ENCODE measurements at regions not wholly inside any gene's neighbourhood (a gene's known extent, or its start where the extent isn't known, plus 50 kb on each side); places are given as distances from the start of the nearest gene placed in this dataset.

DNA sequence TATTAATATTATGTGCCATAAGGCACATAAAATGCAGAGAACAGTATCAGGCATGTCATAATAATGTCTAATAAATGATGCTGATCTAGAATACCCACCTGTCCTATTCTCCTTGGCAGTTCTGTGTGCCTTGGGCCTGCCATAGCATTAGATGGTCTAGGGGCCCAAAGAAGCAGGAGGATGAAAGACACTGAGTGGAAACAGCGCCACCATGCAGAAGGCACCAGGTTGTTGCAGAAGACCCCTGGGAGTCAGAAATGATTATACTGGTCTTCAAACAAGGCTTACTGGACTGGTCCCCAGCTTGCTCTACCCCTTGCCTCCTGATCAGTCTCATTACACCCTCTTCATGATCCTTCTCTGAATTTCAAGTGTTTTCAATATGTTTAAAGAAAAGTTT is 353.3 kb downstream of the GRIN2B start:
- H3K4me1 ChIP-seq (ENCODE audit: control insufficient read depth, insufficient read depth, low read length), result no peaks in the 10 kb centered on the region
- no peak overlapping the region for H3K4me2 ChIP-seq (ENCODE audit: control insufficient read depth, insufficient read depth)
- no peak overlapping the region for H3K4me3 ChIP-seq
- TF ChIP-seq KLF5 (IDR thresholded peaks at IDR 0.05; ENCODE audit: partially characterized antibody) (no peak), EZH2 (IDR thresholded peaks at IDR 0.05; ENCODE audit: borderline replicate concordance, control insufficient read depth, low read depth, low read length) (no peak)
- intact Hi-C loops (cut with micrococcal nuclease; ENCODE audit: unreplicated experiment) (no loop called here), in situ Hi-C loops (cut with MboI) (no loop called here)
- 59% methylated on average over 1 of the region's 1 CpG for WGBS (ENCODE audit: insufficient coverage, insufficient replicate concordance, low lambda C conversion rate, missing lambda C conversion rate)
- FAIRE-seq (no peak), ATAC-seq (no peak), DNase-seq (ENCODE audit: low read depth, low spot score) (no peak)
- no peaks in the 10 kb centered on the region; the same call in 2 of the 3 replicates for H3K9me3 ChIP-seq (replicated peaks; ENCODE audit: control insufficient read depth, insufficient read depth, low read length)
- SMC1A ChIA-PET (ENCODE audit: uncharacterized antibody, unreplicated experiment), result interaction anchor here (0.7 to 2.8 kb wide), 6 partner anchors 9 to 539 kb away, joined by 3 to 8 read pairs (median 4); no protein-coding TSS in a partner anchor
- RAD21 ChIA-PET (ENCODE audit: unreplicated experiment), result interaction anchor here (1.0 kb wide), 1 partner anchor 39 kb away, joined by 3 read pairs; no protein-coding TSS in a partner anchor
- POLR2A ChIA-PET, result no interaction called here
- H3K36me3 ChIP-seq (ENCODE audit: control insufficient read depth in 2 of 2, insufficient read depth in 2 of 2, low read length in 1 of 2), result no peaks in the 10 kb centered on the region
- H3K9ac ChIP-seq (ENCODE audit: control insufficient read depth, insufficient read depth, low read length), result no peak overlapping the region
- H2AFZ ChIP-seq (ENCODE audit: control insufficient read depth, low read depth, low read length), result no peak overlapping the region
- no TSS peak for BruUV-seq (replicated peaks)
- H3K27ac ChIP-seq (ENCODE audit: control insufficient read depth, insufficient read depth), result no peak overlapping the region
- CTCF ChIA-PET, result interaction anchor here (1.0 to 1.7 kb wide), 6 partner anchors 14 to 92 kb away, joined by 3 to 7 read pairs (median 3); no protein-coding TSS in a partner anchor
- H3K79me2 ChIP-seq (ENCODE audit: control insufficient read depth, insufficient read depth, low read length), result no peaks in the 10 kb centered on the region
- no peaks in the 10 kb centered on the region for H4K20me1 ChIP-seq (ENCODE audit: control insufficient read depth, insufficient read depth)
- H3K27me3 ChIP-seq (replicated peaks in 1 of 2; ENCODE audit: control insufficient read depth in 2 of 2, insufficient read depth in 2 of 2, low read length in 1 of 2), result no peaks in the 10 kb centered on the region; a peak in 3 of 4 replicates

DNA sequence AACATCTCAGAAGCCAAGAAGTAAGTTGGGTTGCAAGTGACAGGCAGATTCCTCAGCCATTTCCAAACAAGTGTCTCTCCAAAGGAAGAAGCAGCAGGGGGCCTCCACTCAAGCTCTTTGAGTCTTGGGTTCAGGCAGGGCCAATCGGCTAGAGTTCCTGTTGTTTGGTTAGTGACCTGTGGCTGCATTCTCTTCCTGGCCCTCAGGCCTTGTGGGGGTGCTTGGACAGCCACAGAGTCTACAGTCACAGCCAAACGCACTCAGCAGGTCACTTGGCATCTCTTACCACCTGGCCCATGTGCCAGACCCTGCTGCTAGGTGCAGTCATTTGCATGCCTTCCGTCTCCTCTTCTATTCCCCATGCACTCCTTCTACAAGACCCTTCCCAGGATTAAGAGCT is 353.9 kb downstream of the GRIN2B start:
- no TSS peak for BruUV-seq (replicated peaks)
- RAD21 ChIA-PET (ENCODE audit: unreplicated experiment), result no interaction called here
- no peak overlapping the region for H2AFZ ChIP-seq (ENCODE audit: control insufficient read depth, low read depth, low read length)
- no peaks in the 10 kb centered on the region for H3K4me1 ChIP-seq (ENCODE audit: control insufficient read depth, insufficient read depth, low read length)
- H3K4me2 ChIP-seq (ENCODE audit: control insufficient read depth, insufficient read depth), result no peak overlapping the region
- no peaks in the 10 kb centered on the region for H3K36me3 ChIP-seq (ENCODE audit: control insufficient read depth in 2 of 2, insufficient read depth in 2 of 2, low read length in 1 of 2)
- no peaks in the 10 kb centered on the region for H4K20me1 ChIP-seq (ENCODE audit: control insufficient read depth, insufficient read depth)
- no peak for DNase-seq (ENCODE audit: low read depth, low spot score)
- no peak overlapping the region for H3K9ac ChIP-seq (ENCODE audit: control insufficient read depth, insufficient read depth, low read length)
- no peak overlapping the region for H3K27ac ChIP-seq (ENCODE audit: control insufficient read depth, insufficient read depth)
- H3K9me3 ChIP-seq (replicated peaks; ENCODE audit: control insufficient read depth, insufficient read depth, low read length), result no peaks in the 10 kb centered on the region; the same call in 2 of the 3 replicates
- POLR2A ChIA-PET, result no interaction called here
- intact Hi-C loops (cut with micrococcal nuclease; ENCODE audit: unreplicated experiment) (no loop called here), in situ Hi-C loops (cut with MboI) (no loop called here)
- FAIRE-seq, result no peak
- CTCF ChIA-PET, result interaction anchor here (1.0 to 1.7 kb wide), 6 partner anchors 14 to 92 kb away, joined by 3 to 7 read pairs (median 3); no protein-coding TSS in a partner anchor
- no peak overlapping the region for H3K4me3 ChIP-seq
- H3K27me3 ChIP-seq (replicated peaks in 1 of 2; ENCODE audit: control insufficient read depth in 2 of 2, insufficient read depth in 2 of 2, low read length in 1 of 2), result no peaks in the 10 kb centered on the region; a peak in 3 of 4 replicates
- no peaks in the 10 kb centered on the region for H3K79me2 ChIP-seq (ENCODE audit: control insufficient read depth, insufficient read depth, low read length)
- SMC1A ChIA-PET (ENCODE audit: uncharacterized antibody, unreplicated experiment), result interaction anchor here (0.9 to 2.8 kb wide), 5 partner anchors 8 to 91 kb away, joined by 3 to 8 read pairs (median 4); no protein-coding TSS in a partner anchor
- ATAC-seq, result no peak
- 17% methylated on average over 3 of the region's 3 CpGs for WGBS (ENCODE audit: insufficient coverage, insufficient replicate concordance, low lambda C conversion rate, missing lambda C conversion rate)
- TF ChIP-seq JUNB (IDR thresholded peaks at IDR 0.05) (no peak), TCF12 (IDR thresholded peaks at IDR 0.05; ENCODE audit: low read depth, low read length) (no peak), NBN (IDR thresholded peaks at IDR 0.05) (no peak), HDAC2 (IDR thresholded peaks at IDR 0.05) (no peak), ZNF207 (IDR thresholded peaks at IDR 0.05; ENCODE audit: borderline replicate concordance) (no peak), NRF1 (conservative IDR thresholded peaks at IDR 0.05; ENCODE audit: low read depth, low read length) (no peak), CHD2 (IDR thresholded peaks at IDR 0.05; ENCODE audit: borderline replicate concordance, low read depth, low read length) (no peak), TARDBP (IDR thresholded peaks at IDR 0.05; ENCODE audit: borderline replicate concordance) (no peak), ATF7 (IDR thresholded peaks at IDR 0.05; ENCODE audit: low read depth) (no peak)
- TF ChIP-seq, protein P1, sequence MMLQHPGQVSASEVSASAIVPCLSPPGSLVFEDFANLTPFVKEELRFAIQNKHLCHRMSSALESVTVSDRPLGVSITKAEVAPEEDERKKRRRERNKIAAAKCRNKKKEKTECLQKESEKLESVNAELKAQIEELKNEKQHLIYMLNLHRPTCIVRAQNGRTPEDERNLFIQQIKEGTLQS (IDR thresholded peaks at IDR 0.05; ENCODE audit: borderline replicate concordance, extremely low read depth, low read depth, low read length), result no peak
- TF ChIP-seq, protein P2, sequence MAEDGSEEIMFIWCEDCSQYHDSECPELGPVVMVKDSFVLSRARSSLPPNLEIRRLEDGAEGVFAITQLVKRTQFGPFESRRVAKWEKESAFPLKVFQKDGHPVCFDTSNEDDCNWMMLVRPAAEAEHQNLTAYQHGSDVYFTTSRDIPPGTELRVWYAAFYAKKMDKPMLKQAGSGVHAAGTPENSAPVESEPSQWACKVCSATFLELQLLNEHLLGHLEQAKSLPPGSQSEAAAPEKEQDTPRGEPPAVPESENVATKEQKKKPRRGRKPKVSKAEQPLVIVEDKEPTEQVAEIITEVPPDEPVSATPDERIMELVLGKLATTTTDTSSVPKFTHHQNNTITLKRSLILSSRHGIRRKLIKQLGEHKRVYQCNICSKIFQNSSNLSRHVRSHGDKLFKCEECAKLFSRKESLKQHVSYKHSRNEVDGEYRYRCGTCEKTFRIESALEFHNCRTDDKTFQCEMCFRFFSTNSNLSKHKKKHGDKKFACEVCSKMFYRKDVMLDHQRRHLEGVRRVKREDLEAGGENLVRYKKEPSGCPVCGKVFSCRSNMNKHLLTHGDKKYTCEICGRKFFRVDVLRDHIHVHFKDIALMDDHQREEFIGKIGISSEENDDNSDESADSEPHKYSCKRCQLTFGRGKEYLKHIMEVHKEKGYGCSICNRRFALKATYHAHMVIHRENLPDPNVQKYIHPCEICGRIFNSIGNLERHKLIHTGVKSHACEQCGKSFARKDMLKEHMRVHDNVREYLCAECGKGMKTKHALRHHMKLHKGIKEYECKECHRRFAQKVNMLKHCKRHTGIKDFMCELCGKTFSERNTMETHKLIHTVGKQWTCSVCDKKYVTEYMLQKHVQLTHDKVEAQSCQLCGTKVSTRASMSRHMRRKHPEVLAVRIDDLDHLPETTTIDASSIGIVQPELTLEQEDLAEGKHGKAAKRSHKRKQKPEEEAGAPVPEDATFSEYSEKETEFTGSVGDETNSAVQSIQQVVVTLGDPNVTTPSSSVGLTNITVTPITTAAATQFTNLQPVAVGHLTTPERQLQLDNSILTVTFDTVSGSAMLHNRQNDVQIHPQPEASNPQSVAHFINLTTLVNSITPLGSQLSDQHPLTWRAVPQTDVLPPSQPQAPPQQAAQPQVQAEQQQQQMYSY (CRISPR knock-in tag; IDR thresholded peaks at IDR 0.05), result no peak
- TF ChIP-seq, protein P3, sequence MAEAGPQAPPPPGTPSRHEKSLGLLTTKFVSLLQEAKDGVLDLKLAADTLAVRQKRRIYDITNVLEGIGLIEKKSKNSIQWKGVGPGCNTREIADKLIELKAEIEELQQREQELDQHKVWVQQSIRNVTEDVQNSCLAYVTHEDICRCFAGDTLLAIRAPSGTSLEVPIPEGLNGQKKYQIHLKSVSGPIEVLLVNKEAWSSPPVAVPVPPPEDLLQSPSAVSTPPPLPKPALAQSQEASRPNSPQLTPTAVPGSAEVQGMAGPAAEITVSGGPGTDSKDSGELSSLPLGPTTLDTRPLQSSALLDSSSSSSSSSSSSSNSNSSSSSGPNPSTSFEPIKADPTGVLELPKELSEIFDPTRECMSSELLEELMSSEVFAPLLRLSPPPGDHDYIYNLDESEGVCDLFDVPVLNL (IDR thresholded peaks at IDR 0.05; ENCODE audit: low read depth, low read length), result no peak

All from GM12878 (cell line).